Duodenal mucosa (tissue), 2 donors: ENCODE measurements at regions not wholly inside any gene's neighbourhood (a gene's known extent, or its start where the extent isn't known, plus 50 kb on each side); places are given as distances from the start of the nearest gene placed in this dataset.

Source experiments
- H3K27ac ChIP-seq: one replicate; pipeline ENCODE4 v1.7.0; 2013; ENCODE audit warnings: low read depth, low read length
- H3K27me3 ChIP-seq, 2 donors: one replicate each; pipeline ENCODE4 v1.7.0; 2013; ENCODE audit warnings: low read length in 2 of 2, control low read depth in 1 of 2; ENCODE audit not compliant: insufficient read depth in 2 of 2, control insufficient read depth in 1 of 2
- H3K36me3 ChIP-seq, 2 donors: one replicate each; pipeline ENCODE4 v1.7.0; 2013; ENCODE audit warnings: low read length in 2 of 2, control low read depth in 1 of 2; ENCODE audit not compliant: insufficient read depth in 2 of 2, control insufficient read depth in 1 of 2
- H3K4me1 ChIP-seq, 2 donors: one replicate each; pipeline ENCODE4 v1.7.0; 2013; ENCODE audit warnings: low read length in 2 of 2, control low read depth in 1 of 2; ENCODE audit not compliant: insufficient read depth in 2 of 2, control insufficient read depth in 1 of 2
- H3K4me3 ChIP-seq, 2 donors: one replicate each; pipeline ENCODE4 v1.7.0; 2013; ENCODE audit warnings: low read length in 2 of 2, low read depth in 1 of 2
- H3K9ac ChIP-seq, 2 donors: one replicate each; pipeline ENCODE4 v1.7.0; 2013; ENCODE audit warnings: low read length in 2 of 2, low read depth in 1 of 2
- H3K9me3 ChIP-seq, 2 donors: one replicate each; pipeline ENCODE4 v1.7.0; 2013; ENCODE audit warnings: low read length in 2 of 2, control low read depth in 1 of 2; ENCODE audit not compliant: control insufficient read depth in 1 of 2

DNA sequence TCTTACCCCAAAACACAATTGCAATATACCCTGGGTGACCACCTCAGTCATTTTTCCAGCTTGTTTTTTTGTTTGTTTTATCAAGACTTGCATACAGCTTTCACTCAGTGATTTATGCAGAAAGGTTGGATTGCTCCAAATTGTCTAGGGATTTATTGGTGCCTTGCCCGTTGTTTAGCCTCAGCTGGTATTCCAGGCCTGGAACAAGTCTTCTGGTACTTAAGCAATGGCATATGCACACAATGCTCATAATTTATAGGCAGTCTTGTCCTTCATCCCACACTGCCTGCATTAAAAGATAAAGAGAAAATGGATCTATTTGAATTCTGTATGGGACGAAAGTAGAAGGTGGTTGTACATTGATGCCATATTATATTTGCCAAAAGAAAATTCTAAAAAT, 392.5 kb downstream of the ADAMTS20 start:
- Histone ChIP-seq H3K4me3 (no peak overlapping the region), H3K27ac (no peak overlapping the region), H3K9ac (no peak overlapping the region), H3K27me3 (no peaks in the 10 kb centered on the region), H3K4me1 (no peaks in the 10 kb centered on the region), H3K36me3 (no peaks in the 10 kb centered on the region), H3K9me3 (no peaks in the 10 kb centered on the region)

DNA sequence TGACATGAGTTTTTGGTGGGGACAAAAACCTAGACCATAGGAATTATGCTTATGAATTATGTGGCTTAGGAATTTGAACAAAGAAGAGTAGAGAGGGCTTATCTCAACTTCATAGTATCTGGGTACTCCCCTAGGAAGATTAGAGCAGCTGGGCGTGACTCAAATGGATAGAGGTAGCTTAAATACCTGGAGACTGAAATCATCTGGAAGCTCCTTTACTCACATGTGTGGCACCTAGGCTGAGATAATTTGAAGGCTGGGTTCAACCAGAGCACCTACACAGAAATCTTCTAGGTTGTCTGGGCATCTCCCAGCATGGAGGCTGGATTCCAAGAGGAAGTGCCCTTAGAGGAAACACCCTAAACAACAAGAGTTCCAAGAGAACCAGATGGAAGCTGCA, 393.9 kb downstream of the ADAMTS20 start:
- no peaks in the 10 kb centered on the region for H3K4me1 ChIP-seq
- no peaks in the 10 kb centered on the region for H3K36me3 ChIP-seq
- H3K27ac ChIP-seq = no peak overlapping the region
- H3K4me3 ChIP-seq = no peak overlapping the region
- no peaks in the 10 kb centered on the region for H3K9me3 ChIP-seq
- H3K27me3 ChIP-seq = no peaks in the 10 kb centered on the region
- no peak overlapping the region for H3K9ac ChIP-seq

DNA sequence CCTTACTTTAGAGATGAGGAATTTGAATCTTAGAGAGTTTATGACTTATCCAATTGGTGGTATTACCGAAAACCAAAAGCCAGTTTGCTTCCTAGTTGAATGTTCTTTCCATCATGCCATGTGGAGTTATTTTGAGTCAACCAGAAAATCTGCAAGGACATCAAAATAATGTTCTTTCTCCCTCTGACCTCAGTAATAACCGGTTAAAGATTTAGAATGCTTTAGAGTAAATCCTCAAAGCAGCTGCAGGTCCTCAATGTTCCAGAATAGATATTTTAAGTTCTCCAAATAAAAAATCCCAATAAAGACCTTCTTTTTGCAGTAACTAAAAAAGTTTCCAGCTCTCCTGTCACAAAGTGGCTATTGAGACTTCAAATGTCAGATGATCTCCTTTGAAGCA, 396.6 kb downstream of the ADAMTS20 start:
- Histone ChIP-seq H3K4me3 (no peak overlapping the region), H3K27me3 (no peaks in the 10 kb centered on the region), H3K36me3 (no peaks in the 10 kb centered on the region), H3K9ac (no peak overlapping the region), H3K27ac (no peak overlapping the region), H3K4me1 (no peaks in the 10 kb centered on the region), H3K9me3 (no peaks in the 10 kb centered on the region)

DNA sequence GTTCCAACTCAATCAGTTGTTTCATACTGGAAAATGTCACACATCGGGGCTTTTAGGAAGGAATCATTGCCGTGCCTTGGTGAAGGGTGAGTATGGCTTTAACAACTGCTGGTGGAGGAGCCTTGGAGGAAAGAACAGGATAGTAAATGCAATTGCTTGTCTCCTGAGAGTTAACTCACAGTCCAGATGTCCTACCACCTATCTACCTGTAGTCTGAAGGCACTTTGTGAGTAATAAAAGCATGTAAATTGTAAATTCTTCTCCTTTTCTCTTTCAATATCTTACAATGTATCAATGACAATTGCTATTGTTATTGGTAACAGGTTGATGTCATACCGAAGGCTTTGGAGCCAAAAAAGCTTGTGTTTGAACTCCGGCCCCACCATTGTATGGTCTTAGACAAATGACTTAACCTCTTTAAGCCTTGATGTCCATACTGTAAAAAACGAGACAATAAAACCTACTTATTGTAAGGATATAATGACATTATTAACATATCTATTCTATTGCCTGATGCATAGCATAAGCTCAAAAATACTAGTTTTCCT, 397.4 kb downstream of the ADAMTS20 start:
- no peaks in the 10 kb centered on the region for H3K27me3 ChIP-seq
- H3K4me3 ChIP-seq = no peak overlapping the region
- H3K27ac ChIP-seq = no peak overlapping the region
- H3K36me3 ChIP-seq = no peaks in the 10 kb centered on the region
- no peak overlapping the region for H3K9ac ChIP-seq
- no peaks in the 10 kb centered on the region for H3K9me3 ChIP-seq
- no peaks in the 10 kb centered on the region for H3K4me1 ChIP-seq

DNA sequence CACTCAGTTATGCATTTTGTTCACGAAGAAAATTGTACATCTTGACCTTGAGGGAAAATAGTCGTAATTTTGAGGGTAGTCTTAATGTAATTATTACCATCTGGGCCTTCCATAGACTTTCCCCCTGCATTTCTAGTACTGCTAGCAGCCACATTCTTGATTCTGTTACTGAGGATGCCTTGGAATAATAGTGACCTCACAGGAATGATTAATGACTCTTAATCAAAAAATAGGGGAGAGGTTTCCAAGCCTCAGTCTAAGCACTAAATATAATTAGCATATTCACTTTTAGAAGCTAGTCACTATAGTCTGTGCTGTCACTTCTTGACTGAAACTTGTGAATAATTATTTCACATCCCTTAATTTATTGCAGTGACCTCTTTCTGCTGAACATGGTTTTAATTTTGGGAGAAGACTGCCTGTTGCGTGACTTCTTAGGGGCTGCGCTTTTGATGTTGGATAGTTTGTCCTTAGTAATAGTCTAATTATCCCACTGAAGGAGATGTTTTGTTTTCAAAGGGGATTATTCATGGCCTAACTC, 400.5 kb downstream of the ADAMTS20 start:
- no peaks in the 10 kb centered on the region for H3K4me1 ChIP-seq
- H3K4me3 ChIP-seq = no peak overlapping the region
- no peak overlapping the region for H3K27ac ChIP-seq
- no peaks in the 10 kb centered on the region for H3K27me3 ChIP-seq
- H3K36me3 ChIP-seq = no peaks in the 10 kb centered on the region
- H3K9ac ChIP-seq = no peak overlapping the region
- no peaks in the 10 kb centered on the region for H3K9me3 ChIP-seq

DNA sequence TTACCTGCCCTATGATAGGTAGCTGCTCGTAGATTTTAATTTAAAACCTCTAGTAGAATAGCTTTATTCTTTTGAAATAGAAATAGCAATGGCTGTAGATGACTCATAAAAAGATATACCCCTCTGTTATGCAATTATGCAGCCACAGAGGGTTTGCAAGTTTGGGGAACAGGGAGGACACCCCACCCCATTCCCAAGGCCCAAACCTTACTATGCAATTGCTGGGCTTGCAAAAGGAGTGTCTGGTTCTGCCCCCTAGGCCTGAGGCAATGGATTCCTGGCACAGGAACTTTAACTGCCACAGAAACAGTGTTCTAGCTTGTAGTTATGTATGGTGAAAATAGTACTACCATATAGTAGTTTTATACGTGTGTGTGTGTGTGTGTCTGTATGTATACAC, 403.3 kb downstream of the ADAMTS20 start:
- Histone ChIP-seq H3K9me3 (no peaks in the 10 kb centered on the region), H3K4me3 (no peak overlapping the region), H3K9ac (no peak overlapping the region), H3K4me1 (no peaks in the 10 kb centered on the region), H3K36me3 (no peaks in the 10 kb centered on the region), H3K27me3 (no peaks in the 10 kb centered on the region), H3K27ac (no peak overlapping the region)

DNA sequence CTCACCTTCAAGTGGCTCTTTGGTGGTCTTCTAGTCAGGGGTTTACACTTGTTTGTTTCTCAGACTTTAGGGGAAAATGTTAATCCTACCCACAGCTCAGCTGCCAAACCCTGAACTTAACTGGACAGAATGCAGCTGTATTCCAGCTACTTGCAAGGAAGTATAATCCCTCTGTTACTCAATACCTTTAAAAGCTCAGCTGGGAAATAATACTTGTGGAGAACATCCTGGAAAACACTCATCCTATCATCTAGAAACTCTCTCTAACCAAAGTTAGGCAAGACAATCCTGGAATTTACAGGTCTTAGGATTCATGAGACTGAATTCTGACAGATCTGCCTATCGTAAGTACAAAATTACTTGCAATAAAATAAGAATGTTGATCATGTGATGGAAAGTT, 404.1 kb downstream of the ADAMTS20 start:
- H3K4me1 ChIP-seq = no peaks in the 10 kb centered on the region
- H3K9me3 ChIP-seq = no peaks in the 10 kb centered on the region
- H3K4me3 ChIP-seq = no peak overlapping the region
- H3K9ac ChIP-seq = no peak overlapping the region
- no peaks in the 10 kb centered on the region for H3K36me3 ChIP-seq
- no peaks in the 10 kb centered on the region for H3K27me3 ChIP-seq
- no peak overlapping the region for H3K27ac ChIP-seq

DNA sequence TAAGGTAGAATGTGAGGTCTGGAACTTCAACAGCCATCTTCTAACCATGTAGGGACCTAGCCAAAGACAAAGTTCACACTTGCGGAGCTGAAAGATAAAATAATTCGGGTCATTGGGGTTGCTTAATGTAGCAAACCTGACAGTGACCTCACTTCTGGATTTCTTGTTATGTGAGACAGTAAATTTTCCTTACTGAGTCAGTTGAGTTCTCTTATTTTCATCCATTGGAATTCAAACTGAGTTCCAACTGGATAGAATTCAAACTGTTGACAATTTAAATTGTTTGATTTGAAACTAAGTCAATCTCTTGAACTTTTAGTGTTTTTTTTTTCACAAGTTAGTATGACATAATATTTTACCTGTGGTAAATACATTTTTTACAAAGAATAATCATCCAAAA, 406.5 kb downstream of the ADAMTS20 start:
- no peak overlapping the region for H3K9ac ChIP-seq
- no peaks in the 10 kb centered on the region for H3K36me3 ChIP-seq
- no peak overlapping the region for H3K27ac ChIP-seq
- H3K4me1 ChIP-seq = no peaks in the 10 kb centered on the region
- H3K9me3 ChIP-seq = no peaks in the 10 kb centered on the region
- H3K27me3 ChIP-seq = no peaks in the 10 kb centered on the region
- H3K4me3 ChIP-seq = no peak overlapping the region

DNA sequence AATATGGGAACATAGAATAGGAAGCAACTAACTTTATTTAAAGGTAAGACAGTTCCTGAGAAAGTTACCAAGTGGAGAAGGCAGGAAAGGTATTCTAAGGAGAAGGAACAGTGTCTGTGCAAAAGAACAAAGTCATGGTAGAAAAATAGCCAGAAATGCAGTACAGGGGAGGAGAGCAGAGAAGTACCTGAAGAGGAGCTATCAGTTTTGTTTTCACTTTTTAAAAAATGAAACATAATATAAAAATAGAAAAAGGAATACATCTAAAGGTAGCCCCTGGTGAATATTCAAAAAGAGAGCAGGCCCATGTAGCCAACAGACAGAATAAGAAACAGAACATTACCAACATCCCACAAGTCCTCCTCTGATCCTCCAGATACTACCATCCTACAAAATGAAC, 408.7 kb downstream of the ADAMTS20 start:
- Histone ChIP-seq H3K9ac (no peak overlapping the region), H3K27ac (no peak overlapping the region), H3K36me3 (no peaks in the 10 kb centered on the region), H3K27me3 (no peaks in the 10 kb centered on the region), H3K4me3 (no peak overlapping the region), H3K4me1 (no peaks in the 10 kb centered on the region), H3K9me3 (no peaks in the 10 kb centered on the region)

DNA sequence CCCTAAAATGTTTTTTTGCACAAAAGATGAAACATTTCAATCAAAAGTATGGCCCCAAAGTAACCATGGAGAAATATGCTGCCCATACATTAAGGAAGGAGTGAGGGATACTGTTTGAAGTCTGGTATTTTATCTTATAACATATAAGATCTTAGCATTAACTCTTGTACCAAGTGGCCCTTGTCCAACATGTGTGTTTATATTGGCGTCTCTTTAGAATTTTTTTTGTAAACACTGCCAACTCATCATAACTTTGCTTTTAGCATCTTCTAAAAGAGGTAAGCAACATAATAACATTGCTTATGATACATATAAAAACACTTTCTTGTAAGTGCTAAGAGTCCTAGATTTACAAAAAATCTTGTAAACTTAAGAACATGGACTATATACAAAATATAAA, 419.7 kb downstream of the ADAMTS20 start:
- Histone ChIP-seq H3K4me3 (no peak overlapping the region), H3K36me3 (no peaks in the 10 kb centered on the region), H3K27me3 (no peaks in the 10 kb centered on the region), H3K4me1 (no peaks in the 10 kb centered on the region), H3K9ac (no peak overlapping the region), H3K9me3 (no peaks in the 10 kb centered on the region), H3K27ac (no peak overlapping the region)

DNA sequence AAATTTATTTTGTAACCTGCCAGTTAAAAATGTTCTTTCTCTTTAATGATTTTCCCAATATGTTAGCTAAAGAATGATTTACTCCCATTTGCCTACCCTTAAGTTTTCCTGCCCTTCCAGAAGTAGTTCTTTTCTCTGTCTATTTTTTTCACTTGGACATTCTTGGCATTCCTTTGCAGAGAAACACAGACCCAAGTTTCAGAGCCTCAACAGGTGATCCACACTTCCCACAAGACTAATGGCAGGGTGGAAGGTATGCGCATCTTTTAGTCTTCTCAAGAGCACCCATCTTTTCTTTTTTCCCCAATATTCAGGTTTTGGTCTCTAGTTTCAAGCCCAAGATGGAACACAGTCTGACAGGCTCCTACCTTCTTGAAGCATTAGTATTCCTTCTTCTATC, 420.7 kb downstream of the ADAMTS20 start:
- no peak overlapping the region for H3K9ac ChIP-seq
- H3K9me3 ChIP-seq = no peaks in the 10 kb centered on the region
- H3K36me3 ChIP-seq = no peaks in the 10 kb centered on the region
- H3K27ac ChIP-seq = no peak overlapping the region
- no peaks in the 10 kb centered on the region for H3K27me3 ChIP-seq
- no peaks in the 10 kb centered on the region for H3K4me1 ChIP-seq
- H3K4me3 ChIP-seq = no peak overlapping the region
